SK-N-SH (cell line): ENCODE measurements at regions not wholly inside any gene's neighbourhood (a gene's known extent, or its start where the extent isn't known, plus 50 kb on each side); places are given as distances from the start of the nearest gene placed in this dataset.

Experiments used
- NRF1 ChIP-seq: IDR thresholded peaks from 2 replicates; pipeline ENCODE4 v1.6.1; 2012; ENCODE audit warnings: low read depth, mild to moderate bottlenecking, low read length
- POLR2AphosphoS5 ChIP-seq: IDR thresholded peaks from 2 replicates; pipeline ENCODE4 v1.6.1; 2012; ENCODE audit warnings: low read depth, low read length
- RFX5 ChIP-seq: IDR thresholded peaks from 2 replicates; pipeline ENCODE4 v1.6.1; 2012; ENCODE audit warnings: mild to moderate bottlenecking, improper control_type of control experiment, low read length
- TF ChIP-seq, protein P1 (sequence below): fragments of 200-600 bp; sonication (generic); IDR thresholded peaks from 2 replicates; pipeline ENCODE4 v1.6.1; 2017; ENCODE audit warnings: antibody characterized with exemption, mild to moderate bottlenecking, moderate library complexity
- TF ChIP-seq, protein P2 (sequence below): IDR thresholded peaks from 2 replicates; pipeline ENCODE4 v1.4.0; 2012; ENCODE audit warnings: low read depth
- TF ChIP-seq, protein P3 (sequence below): IDR thresholded peaks from 2 replicates; pipeline ENCODE4 v1.4.0; 2012; ENCODE audit warnings: low read depth, borderline replicate concordance
- TF ChIP-seq, protein P4 (sequence below): IDR thresholded peaks from 2 replicates; pipeline ENCODE4 v1.6.1; 2012; ENCODE audit warnings: mild to moderate bottlenecking, low read depth, low read length, moderate library complexity

DNA sequence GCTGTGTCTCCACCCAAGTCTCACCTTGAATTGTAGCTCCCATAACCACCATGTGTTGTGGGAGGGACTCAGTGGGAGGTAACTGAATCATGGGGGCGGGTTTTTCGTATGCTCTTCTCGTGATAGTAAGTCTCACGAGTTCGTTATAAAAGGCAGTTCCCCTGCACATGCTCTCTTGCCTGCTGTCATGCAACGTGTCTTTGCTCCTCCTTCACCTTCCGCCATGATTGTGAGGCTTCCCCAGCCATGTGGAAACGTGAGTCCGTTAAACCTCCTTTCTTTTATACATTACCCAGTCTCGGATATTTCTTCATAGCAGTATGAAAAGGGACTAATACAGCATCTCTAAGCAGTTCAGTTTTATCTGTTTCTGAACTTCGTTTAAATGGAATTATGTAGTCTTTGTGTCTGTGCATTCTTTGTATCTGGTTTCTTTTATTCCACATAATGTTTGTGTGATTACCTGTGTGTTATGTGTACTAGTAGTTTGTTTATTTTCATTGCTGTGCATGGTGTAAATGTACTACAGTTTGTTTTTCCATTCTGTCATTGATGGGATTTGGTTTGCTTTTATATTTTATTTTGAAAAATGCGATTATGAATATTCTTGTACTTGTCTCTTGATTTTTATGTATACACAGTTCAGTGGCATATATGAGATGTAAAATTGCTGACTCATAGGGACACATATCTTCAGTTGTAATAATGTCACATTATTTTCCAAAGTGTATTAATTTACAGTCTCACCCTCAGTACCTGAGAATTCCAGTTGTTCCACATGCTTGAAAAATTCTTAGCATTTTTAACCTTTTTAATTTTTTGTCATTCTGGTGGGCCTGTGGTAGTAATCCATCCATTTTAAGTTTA is 304.9 kb downstream of the GBA3 start:
- TF ChIP-seq, protein P1, sequence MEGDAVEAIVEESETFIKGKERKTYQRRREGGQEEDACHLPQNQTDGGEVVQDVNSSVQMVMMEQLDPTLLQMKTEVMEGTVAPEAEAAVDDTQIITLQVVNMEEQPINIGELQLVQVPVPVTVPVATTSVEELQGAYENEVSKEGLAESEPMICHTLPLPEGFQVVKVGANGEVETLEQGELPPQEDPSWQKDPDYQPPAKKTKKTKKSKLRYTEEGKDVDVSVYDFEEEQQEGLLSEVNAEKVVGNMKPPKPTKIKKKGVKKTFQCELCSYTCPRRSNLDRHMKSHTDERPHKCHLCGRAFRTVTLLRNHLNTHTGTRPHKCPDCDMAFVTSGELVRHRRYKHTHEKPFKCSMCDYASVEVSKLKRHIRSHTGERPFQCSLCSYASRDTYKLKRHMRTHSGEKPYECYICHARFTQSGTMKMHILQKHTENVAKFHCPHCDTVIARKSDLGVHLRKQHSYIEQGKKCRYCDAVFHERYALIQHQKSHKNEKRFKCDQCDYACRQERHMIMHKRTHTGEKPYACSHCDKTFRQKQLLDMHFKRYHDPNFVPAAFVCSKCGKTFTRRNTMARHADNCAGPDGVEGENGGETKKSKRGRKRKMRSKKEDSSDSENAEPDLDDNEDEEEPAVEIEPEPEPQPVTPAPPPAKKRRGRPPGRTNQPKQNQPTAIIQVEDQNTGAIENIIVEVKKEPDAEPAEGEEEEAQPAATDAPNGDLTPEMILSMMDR: no peak
- TF ChIP-seq, protein P2, sequence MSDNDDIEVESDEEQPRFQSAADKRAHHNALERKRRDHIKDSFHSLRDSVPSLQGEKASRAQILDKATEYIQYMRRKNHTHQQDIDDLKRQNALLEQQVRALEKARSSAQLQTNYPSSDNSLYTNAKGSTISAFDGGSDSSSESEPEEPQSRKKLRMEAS: no peak
- TF ChIP-seq, protein P3, sequence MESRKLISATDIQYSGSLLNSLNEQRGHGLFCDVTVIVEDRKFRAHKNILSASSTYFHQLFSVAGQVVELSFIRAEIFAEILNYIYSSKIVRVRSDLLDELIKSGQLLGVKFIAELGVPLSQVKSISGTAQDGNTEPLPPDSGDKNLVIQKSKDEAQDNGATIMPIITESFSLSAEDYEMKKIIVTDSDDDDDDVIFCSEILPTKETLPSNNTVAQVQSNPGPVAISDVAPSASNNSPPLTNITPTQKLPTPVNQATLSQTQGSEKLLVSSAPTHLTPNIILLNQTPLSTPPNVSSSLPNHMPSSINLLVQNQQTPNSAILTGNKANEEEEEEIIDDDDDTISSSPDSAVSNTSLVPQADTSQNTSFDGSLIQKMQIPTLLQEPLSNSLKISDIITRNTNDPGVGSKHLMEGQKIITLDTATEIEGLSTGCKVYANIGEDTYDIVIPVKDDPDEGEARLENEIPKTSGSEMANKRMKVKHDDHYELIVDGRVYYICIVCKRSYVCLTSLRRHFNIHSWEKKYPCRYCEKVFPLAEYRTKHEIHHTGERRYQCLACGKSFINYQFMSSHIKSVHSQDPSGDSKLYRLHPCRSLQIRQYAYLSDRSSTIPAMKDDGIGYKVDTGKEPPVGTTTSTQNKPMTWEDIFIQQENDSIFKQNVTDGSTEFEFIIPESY: no peak
- TF ChIP-seq RFX5 (no peak), NRF1 (no peak), POLR2AphosphoS5 (no peak)
- TF ChIP-seq, protein P4, sequence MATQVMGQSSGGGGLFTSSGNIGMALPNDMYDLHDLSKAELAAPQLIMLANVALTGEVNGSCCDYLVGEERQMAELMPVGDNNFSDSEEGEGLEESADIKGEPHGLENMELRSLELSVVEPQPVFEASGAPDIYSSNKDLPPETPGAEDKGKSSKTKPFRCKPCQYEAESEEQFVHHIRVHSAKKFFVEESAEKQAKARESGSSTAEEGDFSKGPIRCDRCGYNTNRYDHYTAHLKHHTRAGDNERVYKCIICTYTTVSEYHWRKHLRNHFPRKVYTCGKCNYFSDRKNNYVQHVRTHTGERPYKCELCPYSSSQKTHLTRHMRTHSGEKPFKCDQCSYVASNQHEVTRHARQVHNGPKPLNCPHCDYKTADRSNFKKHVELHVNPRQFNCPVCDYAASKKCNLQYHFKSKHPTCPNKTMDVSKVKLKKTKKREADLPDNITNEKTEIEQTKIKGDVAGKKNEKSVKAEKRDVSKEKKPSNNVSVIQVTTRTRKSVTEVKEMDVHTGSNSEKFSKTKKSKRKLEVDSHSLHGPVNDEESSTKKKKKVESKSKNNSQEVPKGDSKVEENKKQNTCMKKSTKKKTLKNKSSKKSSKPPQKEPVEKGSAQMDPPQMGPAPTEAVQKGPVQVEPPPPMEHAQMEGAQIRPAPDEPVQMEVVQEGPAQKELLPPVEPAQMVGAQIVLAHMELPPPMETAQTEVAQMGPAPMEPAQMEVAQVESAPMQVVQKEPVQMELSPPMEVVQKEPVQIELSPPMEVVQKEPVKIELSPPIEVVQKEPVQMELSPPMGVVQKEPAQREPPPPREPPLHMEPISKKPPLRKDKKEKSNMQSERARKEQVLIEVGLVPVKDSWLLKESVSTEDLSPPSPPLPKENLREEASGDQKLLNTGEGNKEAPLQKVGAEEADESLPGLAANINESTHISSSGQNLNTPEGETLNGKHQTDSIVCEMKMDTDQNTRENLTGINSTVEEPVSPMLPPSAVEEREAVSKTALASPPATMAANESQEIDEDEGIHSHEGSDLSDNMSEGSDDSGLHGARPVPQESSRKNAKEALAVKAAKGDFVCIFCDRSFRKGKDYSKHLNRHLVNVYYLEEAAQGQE: no peak
